K562 (cell line): ENCODE measurements at regions not wholly inside any gene's neighbourhood (a gene's known extent, or its start where the extent isn't known, plus 50 kb on each side); places are given as distances from the start of the nearest gene placed in this dataset.

Experiments
- ATAC-seq: fragments of 200-7000 bp; cut with Tn5 transposase; 3 replicates; pipeline ENCODE4 v1.9.1; 2020; ENCODE audit warnings: moderate library complexity
- BruUV-seq: library from RNA; stranded (reverse); fragments of 400-500 nt; replicated peaks from 2 replicates; lab custom pipeline; 2021; lab: Mats Ljungman, UMichigan
- CTCF ChIA-PET: fragments of 300-600 bp; formaldehyde crosslinking; extraction: SDS; loops from one replicate; lab custom pipeline; 2021; ENCODE audit warnings: low intra/inter-chr PET ratio; lab: Yijun Ruan, JAX
- POLR2A ChIA-PET: fragments of 300-600, 350-650 bp; sonication (Branson Sonifier 250); formaldehyde crosslinking; extraction: SDS; loops from one replicate; lab custom pipeline; 2021; ENCODE audit warnings: antibody characterized with exemption, inconsistent platforms; lab: Yijun Ruan, JAX
- DNase-seq, 4 experiments: peaks; one replicate each; pipeline versions ENCODE4 v3.0.0 to v3.0.0-alpha.2; 2011 to 2018; ENCODE audit warnings: low spot score in 3 of 4, mixed read lengths in 3 of 4; ENCODE audit errors: extremely low read depth in 1 of 4
- FAIRE-seq: peaks from 2 replicates; lab custom pipeline; 2011; peaks lifted over from hg19 to GRCh38; lab: Jason Lieb, UNC
- H2AFZ ChIP-seq: 2 replicates; pipeline ENCODE4 v1.6.0; 2011; ENCODE audit warnings: low read depth, low read length, control low read depth, inconsistent platforms
- H3K27ac ChIP-seq: fragments of 200-600 bp; 3 replicates; pipeline ENCODE4 v1.8.0; 2011; ENCODE audit warnings: low read depth, mild to moderate bottlenecking, control low read depth, inconsistent platforms, low read length, moderate library complexity, mixed read lengths; ENCODE audit errors: extremely low read depth
- H3K27me3 ChIP-seq, 2 experiments: fragments of 300-600 bp in 1 of 2; 2 replicates in 1 of 2; 3 replicates in 1 of 2; pipeline versions ENCODE4 v1.6.0 to v1.8.0; 2011; ENCODE audit warnings: inconsistent platforms in 2 of 2, low read length in 2 of 2, mild to moderate bottlenecking in 1 of 2, mixed read lengths in 1 of 2, moderate library complexity in 1 of 2; ENCODE audit not compliant: control insufficient read depth in 2 of 2, insufficient read depth in 2 of 2
- H3K36me3 ChIP-seq: fragments of 300-600 bp; 3 replicates; pipeline ENCODE4 v1.8.0; 2011; ENCODE audit warnings: mild to moderate bottlenecking, low read length, inconsistent platforms; ENCODE audit not compliant: control insufficient read depth, insufficient read depth
- H3K4me1 ChIP-seq, 2 experiments: fragments of 200-600 bp in 1 of 2; replicated peaks in 1 of 2; 2 replicates in 1 of 2; 3 replicates in 1 of 2; pipeline versions ENCODE4 v1.5.1 to v1.8.0; 2011; ENCODE audit warnings: inconsistent platforms in 2 of 2, low read length in 2 of 2, mild to moderate bottlenecking in 1 of 2, mixed read lengths in 1 of 2, moderate library complexity in 1 of 2; ENCODE audit not compliant: control insufficient read depth in 2 of 2, insufficient read depth in 2 of 2
- H3K4me2 ChIP-seq: 2 replicates; pipeline ENCODE4 v1.6.1; 2011; ENCODE audit warnings: low read length, control low read depth, inconsistent platforms, mixed read lengths; ENCODE audit not compliant: insufficient read depth
- H3K4me3 ChIP-seq: fragments of 200-600 bp; sonication (generic), shearing (Covaris generic); 2 replicates; pipeline ENCODE4 v1.5.1; 2016; ENCODE audit warnings: control low read depth, inconsistent platforms
- H3K79me2 ChIP-seq: fragments of 200-600 bp; 3 replicates; pipeline ENCODE4 v1.8.0; 2011; ENCODE audit warnings: low read length, inconsistent platforms; ENCODE audit not compliant: control insufficient read depth, insufficient read depth
- H3K9ac ChIP-seq, 2 experiments: 2 replicates each; pipeline versions ENCODE4 v1.6.0 to v1.6.1; 2011; ENCODE audit warnings: low read depth in 2 of 2, low read length in 2 of 2, control low read depth in 1 of 2, inconsistent platforms in 1 of 2, mild to moderate bottlenecking in 1 of 2, mixed read lengths in 1 of 2; ENCODE audit not compliant: insufficient read depth in 1 of 2
- H3K9me1 ChIP-seq: one replicate; pipeline ENCODE4 v1.6.0; 2011; ENCODE audit warnings: inconsistent platforms, mild to moderate bottlenecking, low read length, moderate library complexity; ENCODE audit not compliant: control insufficient read depth, insufficient read depth
- H3K9me3 ChIP-seq: replicated peaks from 2 replicates; pipeline ENCODE4 v1.5.1; 2011; ENCODE audit warnings: low read depth, low read length, inconsistent platforms; ENCODE audit not compliant: control insufficient read depth, insufficient read depth
- H4K20me1 ChIP-seq: replicated peaks from 2 replicates; pipeline ENCODE4 v1.6.1; 2011; ENCODE audit warnings: low read length, inconsistent platforms, mixed read lengths; ENCODE audit not compliant: control insufficient read depth, insufficient read depth
- BRD4 ChIP-seq: fragments of 200-600 bp; sonication (generic); IDR thresholded peaks from 2 replicates; pipeline ENCODE4 v1.6.1; 2017; ENCODE audit warnings: inconsistent platforms
- C11orf30 ChIP-seq: fragments of 450-650 bp; IDR thresholded peaks from 2 replicates; pipeline ENCODE4 v1.6.1; 2016; ENCODE audit warnings: low read depth, mild to moderate bottlenecking
- HDAC8 ChIP-seq: fragments of 450-650 bp; IDR thresholded peaks from 2 replicates; pipeline ENCODE4 v1.6.1; 2016; ENCODE audit warnings: mild to moderate bottlenecking, missing genetic modification characterization, moderate library complexity, missing compliant biosample characterization
- MXI1 ChIP-seq: IDR thresholded peaks from 2 replicates; pipeline ENCODE4 v1.6.1; 2011; ENCODE audit warnings: low read depth, mild to moderate bottlenecking, improper control_type of control experiment, low read length
- NFE2 ChIP-seq: IDR thresholded peaks from 2 replicates; pipeline ENCODE4 v1.6.1; 2014; ENCODE audit warnings: antibody characterized with exemption, low read depth
- NFXL1 ChIP-seq: fragments of 450-650 bp; formaldehyde crosslinking; IDR thresholded peaks from 2 replicates; pipeline ENCODE4 v1.4.0; 2021; ENCODE audit warnings: mild to moderate bottlenecking
- POLR2AphosphoS5 ChIP-seq: IDR thresholded peaks from 2 replicates; pipeline ENCODE4 v1.6.1; 2011; ENCODE audit warnings: mild to moderate bottlenecking, low read depth, low read length, moderate library complexity; ENCODE audit not compliant: control insufficient read depth, insufficient read depth
- RBM14 ChIP-seq: fragments of 200-400 bp; formaldehyde crosslinking; IDR thresholded peaks from 2 replicates; pipeline ENCODE4 v1.6.1; 2018; ENCODE audit warnings: low read depth, mild to moderate bottlenecking, low read length, moderate library complexity, borderline replicate concordance; ENCODE audit not compliant: insufficient read depth
- RFX1 ChIP-seq: fragments of 450-650 bp; IDR thresholded peaks from 2 replicates; pipeline ENCODE4 v1.6.1; 2016; ENCODE audit warnings: mild to moderate bottlenecking, moderate library complexity
- SRSF1 ChIP-seq: fragments of 200-400 bp; formaldehyde crosslinking; IDR thresholded peaks from 2 replicates; pipeline ENCODE4 v1.6.1; 2017; ENCODE audit warnings: mild to moderate bottlenecking, low read depth, low read length, moderate library complexity
- TCF3 ChIP-seq: sonication (generic); formaldehyde crosslinking; IDR thresholded peaks from 2 replicates; pipeline ENCODE4 v1.4.0; 2020; ENCODE audit warnings: mild to moderate bottlenecking, missing genetic modification reagents
- TCFL5 ChIP-seq: fragments of 250-450 bp; sonication (Bioruptor Pico); conservative IDR thresholded peaks from 2 replicates; pipeline ENCODE4 v1.6.1; 2021; ENCODE audit warnings: mild to moderate bottlenecking, moderate library complexity, matching md5 sums
- TFAM ChIP-seq: fragments of 250-450 bp; sonication (Bioruptor Pico); conservative IDR thresholded peaks from 2 replicates; pipeline ENCODE4 v1.5.0; 2021; ENCODE audit warnings: mild to moderate bottlenecking, moderate library complexity
- VEZF1 ChIP-seq: fragments of 200-800 bp; sonication (Bioruptor generic); IDR thresholded peaks from 2 replicates; pipeline ENCODE4 v1.6.1; 2017; ENCODE audit warnings: missing genetic modification characterization, missing compliant biosample characterization
- ZNF224 ChIP-seq: sonication (generic); formaldehyde crosslinking; IDR thresholded peaks from 2 replicates; pipeline ENCODE4 v1.8.0; 2022; ENCODE audit warnings: mild to moderate bottlenecking, missing genetic modification reagents
- ZNF324 ChIP-seq: fragments of 250-450 bp; sonication (Bioruptor Pico); IDR thresholded peaks from 2 replicates; pipeline ENCODE4 v1.4.0; 2020; ENCODE audit warnings: mild to moderate bottlenecking
- ZNF561 ChIP-seq: fragments of 450-650 bp; formaldehyde crosslinking; conservative IDR thresholded peaks from 2 replicates; pipeline ENCODE4 v1.4.0; 2020; ENCODE audit warnings: mild to moderate bottlenecking, moderate library complexity
- WGBS: fragments of 100-300 bp; shearing (Covaris generic); methylation state at CpG from one replicate; pipeline ENCODE4 v1.1.6; 2016; ENCODE audit warnings: low coverage, mixed read lengths; ENCODE audit not compliant: insufficient coverage; ENCODE audit errors: missing lambda C conversion rate; 5-methylcytosine and 5-hydroxymethylcytosine counted together
- in situ Hi-C: fragments of 300-500 bp; cut with MboI; formaldehyde crosslinking; loops from 4 replicates; pipeline ENCODE4 v1.15.0; 2018; ENCODE audit warnings: inconsistent platforms, mixed read lengths
- intact Hi-C: fragments of 100-400 bp; cut with micrococcal nuclease; formaldehyde crosslinking; loops from 2 replicates; pipeline ENCODE4 v1.14.2; 2022
- TF ChIP-seq, protein P1 (sequence below): fragments of 250-450 bp; sonication (Bioruptor Pico); IDR thresholded peaks from 2 replicates; pipeline ENCODE4 v1.4.0; 2020; ENCODE audit warnings: borderline replicate concordance

- H4K20me1 ChIP-seq, result no peaks in the 10 kb centered on the region
- TF ChIP-seq TFAM (CRISPR knock-in tag) (no peak), ZNF324 (CRISPR knock-in tag) (no peak), HDAC8 (tag) (no peak), NFXL1 (CRISPR knock-in tag) (no peak), ZNF224 (CRISPR knock-in tag) (no peak), ZNF561 (CRISPR knock-in tag) (no peak), TCF3 (no peak), BRD4 (no peak), TCFL5 (CRISPR knock-in tag) (no peak), MXI1 (no peak), NFE2 (no peak), RBM14 (no peak), RFX1 (no peak), VEZF1 (CRISPR knock-in tag) (no peak), C11orf30 (no peak), POLR2AphosphoS5 (no peak), SRSF1 (no peak)
- TF ChIP-seq, protein P1, sequence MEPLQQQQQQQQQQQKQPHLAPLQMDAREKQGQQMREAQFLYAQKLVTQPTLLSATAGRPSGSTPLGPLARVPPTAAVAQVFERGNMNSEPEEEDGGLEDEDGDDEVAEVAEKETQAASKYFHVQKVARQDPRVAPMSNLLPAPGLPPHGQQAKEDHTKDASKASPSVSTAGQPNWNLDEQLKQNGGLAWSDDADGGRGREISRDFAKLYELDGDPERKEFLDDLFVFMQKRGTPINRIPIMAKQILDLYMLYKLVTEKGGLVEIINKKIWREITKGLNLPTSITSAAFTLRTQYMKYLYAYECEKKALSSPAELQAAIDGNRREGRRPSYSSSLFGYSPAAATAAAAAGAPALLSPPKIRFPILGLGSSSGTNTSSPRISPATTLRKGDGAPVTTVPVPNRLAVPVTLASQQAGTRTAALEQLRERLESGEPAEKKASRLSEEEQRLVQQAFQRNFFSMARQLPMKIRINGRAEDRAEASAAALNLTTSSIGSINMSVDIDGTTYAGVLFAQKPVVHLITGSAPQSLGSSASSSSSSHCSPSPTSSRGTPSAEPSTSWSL (CRISPR knock-in tag), result no peak
- intact Hi-C loops, result no loop called here
- in situ Hi-C loops, result no loop called here
- POLR2A ChIA-PET, result no interaction called here
- H3K79me2 ChIP-seq, result no peaks in the 10 kb centered on the region
- no peaks in the 10 kb centered on the region for H3K9me3 ChIP-seq
- WGBS, result under 1% methylated on average over 5 of the region's 5 CpGs
- no peak for ATAC-seq
- BruUV-seq, result no TSS peak
- H3K9ac ChIP-seq, result no peak overlapping the region
- H3K4me2 ChIP-seq, result no peak overlapping the region
- no peak overlapping the region for H2AFZ ChIP-seq
- no peaks in the 10 kb centered on the region for H3K9me1 ChIP-seq
- no peak overlapping the region for H3K27ac ChIP-seq
- no peaks in the 10 kb centered on the region for H3K4me1 ChIP-seq
- FAIRE-seq, result no peak
- no peak overlapping the region for H3K4me3 ChIP-seq
- no peaks in the 10 kb centered on the region for H3K27me3 ChIP-seq
- CTCF ChIA-PET, result no interaction called here
- no peak for DNase-seq
- no peaks in the 10 kb centered on the region for H3K36me3 ChIP-seq
Measured at GRCh38 chr20:43804781-43805180, 78.0 kb upstream of the GTSF1L start.
